Osteoblast (primary cell): ENCODE measurements at regions not wholly inside any gene's neighbourhood (a gene's known extent, or its start where the extent isn't known, plus 50 kb on each side); places are given as distances from the start of the nearest gene placed in this dataset.

Experiments used
- DNase-seq: peaks from one replicate; pipeline ENCODE4 v3.0.0; 2011; ENCODE audit warnings: low spot score, mixed read lengths; ENCODE audit not compliant: insufficient read length; ENCODE audit errors: missing footprints
- H2AFZ ChIP-seq: 2 replicates; pipeline ENCODE4 v1.6.0; 2011; ENCODE audit warnings: mild to moderate bottlenecking, low read length
- H3K27ac ChIP-seq: 2 replicates; pipeline ENCODE4 v1.5.1; 2011; ENCODE audit warnings: mild to moderate bottlenecking, low read depth, low read length, moderate library complexity
- H3K27me3 ChIP-seq: 2 replicates; pipeline ENCODE4 v1.6.0; 2012; ENCODE audit warnings: mild to moderate bottlenecking, control low read depth, inconsistent platforms, low read length, moderate library complexity; ENCODE audit not compliant: insufficient read depth
- H3K36me3 ChIP-seq: 2 replicates; pipeline ENCODE4 v1.5.1; 2011; ENCODE audit warnings: mild to moderate bottlenecking, low read length, control low read depth, moderate library complexity; ENCODE audit not compliant: insufficient read depth
- H3K4me1 ChIP-seq: 2 replicates; pipeline ENCODE4 v1.5.1; 2011; ENCODE audit warnings: mild to moderate bottlenecking, low read length, control low read depth, moderate library complexity; ENCODE audit not compliant: insufficient read depth
- H3K4me2 ChIP-seq: 2 replicates; pipeline ENCODE4 v1.6.0; 2011; ENCODE audit warnings: mild to moderate bottlenecking, low read length; ENCODE audit not compliant: insufficient read depth
- H3K4me3 ChIP-seq: fragments of 200-600 bp; sonication (generic); 3 replicates; pipeline ENCODE4 v1.5.1; 2012; ENCODE audit warnings: mild to moderate bottlenecking, low read length, inconsistent platforms; ENCODE audit not compliant: insufficient read depth
- H3K79me2 ChIP-seq: 2 replicates; pipeline ENCODE4 v1.6.0; 2012; ENCODE audit warnings: mild to moderate bottlenecking, low read length, control low read depth, inconsistent platforms; ENCODE audit not compliant: insufficient read depth
- H3K9me3 ChIP-seq: 2 replicates; pipeline ENCODE4 v1.5.1; 2011; ENCODE audit warnings: low read depth, low read length, control low read depth
- H4K20me1 ChIP-seq: 2 replicates; pipeline ENCODE4 v1.6.0; 2012; ENCODE audit warnings: mild to moderate bottlenecking, low read length, control low read depth; ENCODE audit not compliant: insufficient read depth
- TF ChIP-seq, protein P1 (sequence below): IDR thresholded peaks from 2 replicates; pipeline ENCODE4 v1.5.1; 2011; ENCODE audit warnings: mild to moderate bottlenecking, low read depth, low read length, moderate library complexity; ENCODE audit errors: extremely low read depth

DNA sequence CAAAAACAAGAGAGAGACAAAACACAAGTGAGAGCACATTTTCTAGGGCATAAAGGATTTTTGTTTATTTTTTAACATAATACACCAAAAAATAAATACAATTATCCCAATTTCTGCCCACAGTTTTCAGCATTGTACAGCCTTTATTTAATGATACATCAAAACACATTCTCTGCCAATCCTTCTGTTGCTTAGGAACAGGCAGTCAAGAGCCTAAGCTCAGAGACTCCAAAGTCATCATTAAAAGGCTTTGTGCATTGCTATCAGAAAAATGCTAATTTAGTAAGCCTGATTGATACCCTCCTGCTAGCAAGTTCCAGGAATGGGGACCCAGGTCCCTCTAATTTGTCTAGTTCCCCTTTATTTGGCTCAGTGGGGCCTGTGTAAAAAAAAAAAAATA lies 536.5 kb downstream of the RPS29 start:
- Histone ChIP-seq H3K4me1 (no peaks in the 10 kb centered on the region), H3K27ac (no peak overlapping the region), H3K36me3 (no peaks in the 10 kb centered on the region), H3K9me3 (peaks cover 4% of the 10 kb centered on the region), H3K4me2 (no peak overlapping the region), H2AFZ (no peak overlapping the region), H3K27me3 (no peaks in the 10 kb centered on the region), H4K20me1 (no peaks in the 10 kb centered on the region), H3K4me3 (no peak overlapping the region), H3K79me2 (no peaks in the 10 kb centered on the region)
- TF ChIP-seq, protein P1, sequence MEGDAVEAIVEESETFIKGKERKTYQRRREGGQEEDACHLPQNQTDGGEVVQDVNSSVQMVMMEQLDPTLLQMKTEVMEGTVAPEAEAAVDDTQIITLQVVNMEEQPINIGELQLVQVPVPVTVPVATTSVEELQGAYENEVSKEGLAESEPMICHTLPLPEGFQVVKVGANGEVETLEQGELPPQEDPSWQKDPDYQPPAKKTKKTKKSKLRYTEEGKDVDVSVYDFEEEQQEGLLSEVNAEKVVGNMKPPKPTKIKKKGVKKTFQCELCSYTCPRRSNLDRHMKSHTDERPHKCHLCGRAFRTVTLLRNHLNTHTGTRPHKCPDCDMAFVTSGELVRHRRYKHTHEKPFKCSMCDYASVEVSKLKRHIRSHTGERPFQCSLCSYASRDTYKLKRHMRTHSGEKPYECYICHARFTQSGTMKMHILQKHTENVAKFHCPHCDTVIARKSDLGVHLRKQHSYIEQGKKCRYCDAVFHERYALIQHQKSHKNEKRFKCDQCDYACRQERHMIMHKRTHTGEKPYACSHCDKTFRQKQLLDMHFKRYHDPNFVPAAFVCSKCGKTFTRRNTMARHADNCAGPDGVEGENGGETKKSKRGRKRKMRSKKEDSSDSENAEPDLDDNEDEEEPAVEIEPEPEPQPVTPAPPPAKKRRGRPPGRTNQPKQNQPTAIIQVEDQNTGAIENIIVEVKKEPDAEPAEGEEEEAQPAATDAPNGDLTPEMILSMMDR: no peak
- DNase-seq: peak; percentile 15

DNA sequence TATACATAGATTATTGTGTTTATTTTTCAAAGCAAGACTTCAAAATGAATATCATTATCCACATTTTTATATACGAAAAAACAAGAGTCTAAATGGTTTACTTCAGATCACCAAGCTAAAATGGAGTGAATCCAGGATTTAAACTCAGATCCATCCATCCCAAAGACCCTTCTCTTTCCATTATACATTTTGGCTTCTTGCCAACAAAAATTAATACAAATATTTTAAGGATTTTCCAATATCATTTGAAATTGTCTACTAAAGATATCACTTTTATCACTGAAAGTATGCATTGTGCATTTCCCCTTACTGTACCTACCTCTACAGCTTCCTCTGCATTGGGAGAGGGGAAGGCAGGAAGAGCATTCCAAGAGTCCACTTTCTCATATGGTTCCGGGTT lies 541.2 kb downstream of the RPS29 start:
- Histone ChIP-seq H3K27me3 (no peaks in the 10 kb centered on the region), H3K4me3 (no peak overlapping the region), H2AFZ (no peak overlapping the region), H3K9me3 (no peaks in the 10 kb centered on the region), H3K27ac (no peak overlapping the region), H3K4me2 (no peak overlapping the region), H3K79me2 (no peaks in the 10 kb centered on the region), H3K4me1 (no peaks in the 10 kb centered on the region), H4K20me1 (no peaks in the 10 kb centered on the region), H3K36me3 (no peaks in the 10 kb centered on the region)
- DNase-seq: no peak
- TF ChIP-seq, protein P1: no peak

DNA sequence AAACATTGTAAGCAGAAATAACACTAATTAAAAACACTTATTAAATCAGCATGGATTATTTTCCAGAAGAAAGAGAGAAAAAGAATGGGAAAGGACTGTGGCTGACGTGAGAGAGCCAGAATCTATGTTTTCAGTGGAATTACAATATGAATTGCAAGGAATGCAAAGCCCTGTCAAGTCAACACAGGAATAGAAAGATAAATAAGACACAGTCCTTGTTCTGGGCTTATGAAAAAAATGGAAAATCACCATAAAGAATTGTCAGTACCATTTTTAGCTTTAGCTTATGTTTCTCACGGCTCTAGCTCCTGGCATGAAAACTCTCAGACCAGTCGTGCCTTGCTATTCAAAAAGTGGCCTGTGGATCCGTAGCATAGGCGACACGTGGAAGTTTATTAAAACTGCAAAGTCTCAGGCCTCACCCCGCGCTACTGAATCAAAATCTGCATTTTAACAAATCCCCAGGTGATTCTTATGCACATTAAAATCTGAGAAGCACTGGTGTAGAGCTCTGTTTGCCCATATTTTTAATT lies 549.1 kb downstream of the RPS29 start:
- Histone ChIP-seq H3K4me3 (no peak overlapping the region), H3K27ac (no peak overlapping the region), H3K4me2 (no peak overlapping the region), H3K9me3 (no peaks in the 10 kb centered on the region), H3K27me3 (no peaks in the 10 kb centered on the region), H2AFZ (no peak overlapping the region), H3K4me1 (no peaks in the 10 kb centered on the region), H3K36me3 (no peaks in the 10 kb centered on the region), H4K20me1 (no peaks in the 10 kb centered on the region), H3K79me2 (no peaks in the 10 kb centered on the region)
- DNase-seq: peak; percentile 14
- TF ChIP-seq, protein P1: no peak

DNA sequence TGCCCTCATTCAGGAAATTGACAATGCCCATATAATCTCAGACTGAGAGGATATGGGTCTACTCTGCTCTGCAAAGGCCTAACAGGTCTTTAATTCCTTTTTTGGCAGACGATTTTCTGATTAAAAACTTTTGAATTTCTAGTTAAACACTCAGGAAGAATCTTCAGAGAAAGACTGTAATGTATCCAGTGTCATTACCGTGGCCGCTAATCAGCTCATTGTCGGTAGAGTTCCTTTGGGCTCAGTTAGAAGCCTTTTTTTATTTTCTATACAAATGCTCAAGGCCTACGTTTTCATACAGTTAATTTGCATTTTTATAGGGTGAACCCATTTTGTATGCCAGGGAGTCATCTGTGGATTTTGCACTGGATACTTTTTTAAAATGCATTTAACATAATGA lies 549.9 kb downstream of the RPS29 start:
- Histone ChIP-seq H3K36me3 (no peaks in the 10 kb centered on the region), H4K20me1 (no peaks in the 10 kb centered on the region), H3K79me2 (no peaks in the 10 kb centered on the region), H3K4me2 (no peak overlapping the region), H3K4me1 (no peaks in the 10 kb centered on the region), H3K27me3 (no peaks in the 10 kb centered on the region), H3K4me3 (no peak overlapping the region), H3K9me3 (no peaks in the 10 kb centered on the region), H2AFZ (no peak overlapping the region), H3K27ac (no peak overlapping the region)
- DNase-seq: no peak
- TF ChIP-seq, protein P1: no peak
